MV-4-11 (cell line): ENCODE measurements at regions not wholly inside any gene's neighbourhood (a gene's known extent, or its start where the extent isn't known, plus 50 kb on each side); places are given as distances from the start of the nearest gene placed in this dataset.
"Not testable (repeated sequence)": the region's sequence is repeated elsewhere in the genome, so short reads cannot be mapped to it uniquely, and the experiment has no call there.

ENCODE experiments used
- DNase-seq: peaks from one replicate; lab custom pipeline; 2025; lab: John Stamatoyannopoulos, UW

GRCh38 chr9:124084087-124084486, 72.5 kb downstream of the LHX2 start:
- no peak for DNase-seq

- no peak for DNase-seq
Measured at GRCh38 chr9:124087226-124087625, 75.7 kb downstream of the LHX2 start.

- no peak for DNase-seq
Measured at GRCh38 chr9:124088476-124088837, 76.9 kb downstream of the LHX2 start.

GRCh38 chr9:124089631-124090488, 78.3 kb downstream of the LHX2 start:
- not testable (repeated sequence) for DNase-seq

GRCh38 chr9:124098141-124098905, 86.8 kb downstream of the LHX2 start:
- DNase-seq = peak; percentile 68

- DNase-seq = no peak
Measured at GRCh38 chr9:124099860-124100259, 88.3 kb downstream of the LHX2 start.

GRCh38 chr9:124101215-124101968, 89.8 kb downstream of the LHX2 start:
- no peak for DNase-seq

GRCh38 chr9:124101969-124102345, 90.4 kb downstream of the LHX2 start:
- DNase-seq = no peak

- DNase-seq = no peak
Measured at GRCh38 chr9:124102363-124102762, 90.8 kb downstream of the LHX2 start.

- no peak for DNase-seq
Measured at GRCh38 chr9:124105266-124105665, 93.7 kb downstream of the LHX2 start.

GRCh38 chr9:124108216-124108615, 96.6 kb downstream of the LHX2 start:
- no peak for DNase-seq

GRCh38 chr9:124110307-124110915, 98.8 kb downstream of the LHX2 start:
- peak; percentile 28 for DNase-seq

- no peak for DNase-seq
Measured at GRCh38 chr9:124116683-124117363, 105.3 kb downstream of the LHX2 start.

- no peak for DNase-seq
Measured at GRCh38 chr9:124118894-124119293, 107.3 kb downstream of the LHX2 start.

- DNase-seq = no peak
Measured at GRCh38 chr9:124120272-124120671, 108.7 kb downstream of the LHX2 start.

GRCh38 chr9:124121725-124122124, 110.2 kb downstream of the LHX2 start:
- no peak for DNase-seq

GRCh38 chr9:124122321-124122720, 110.8 kb downstream of the LHX2 start:
- peak; percentile 14 for DNase-seq

GRCh38 chr9:124122813-124123462, 111.4 kb downstream of the LHX2 start:
- DNase-seq = no peak

GRCh38 chr9:124123621-124124020, 112.1 kb downstream of the LHX2 start:
- peak; percentile 73 for DNase-seq

GRCh38 chr9:124124729-124125650, 113.4 kb downstream of the LHX2 start:
- DNase-seq = no peak
